IMR-90 (cell line): ENCODE measurements at regions not wholly inside any gene's neighbourhood (a gene's known extent, or its start where the extent isn't known, plus 50 kb on each side); places are given as distances from the start of the nearest gene placed in this dataset.
"Not testable (repeated sequence)": the region's sequence is repeated elsewhere in the genome, so short reads cannot be mapped to it uniquely, and the experiment has no call there.

Source experiments
- ATAC-seq: fragments of 200-7000 bp; cut with Tn5 transposase; 2 replicates; pipeline ENCODE4 v1.9.1; 2020; ENCODE audit warnings: low read depth, mild to moderate bottlenecking, moderate library complexity
- BruUV-seq: library from RNA; stranded (reverse); fragments of 400-500 nt; replicated peaks from 2 replicates; lab custom pipeline; 2021; lab: Mats Ljungman, UMichigan
- CTCF ChIA-PET: fragments of 300-600 bp; formaldehyde crosslinking; extraction: SDS; loops from one replicate; lab custom pipeline; 2021; ENCODE audit warnings: antibody characterized with exemption; lab: Yijun Ruan, JAX
- POLR2A ChIA-PET: fragments of 300-600 bp; sonication (Branson Sonifier 250); formaldehyde crosslinking; loops from one replicate; lab custom pipeline; 2022; ENCODE audit warnings: antibody characterized with exemption; ENCODE audit not compliant: unreplicated experiment; lab: Charles Lee
- DNase-seq: peaks from one replicate; pipeline ENCODE4 v3.0.0; 2013
- H2AFZ ChIP-seq: replicated peaks from 2 replicates; pipeline ENCODE3; 2013; ENCODE audit warnings: low read length, mild to moderate bottlenecking; ENCODE audit not compliant: poor library complexity
- H2AK5ac ChIP-seq: 2 replicates; pipeline ENCODE4 v1.6.1; 2013; ENCODE audit warnings: low read depth, low read length, inconsistent platforms
- H2AK9ac ChIP-seq: replicated peaks from 2 replicates; pipeline ENCODE3; 2013; ENCODE audit warnings: mild to moderate bottlenecking, low read depth, low read length, moderate library complexity; ENCODE audit not compliant: poor library complexity
- H2BK120ac ChIP-seq: 2 replicates; pipeline ENCODE4 v1.6.1; 2013; ENCODE audit warnings: low read depth, low read length, inconsistent platforms
- H2BK15ac ChIP-seq: 3 replicates; pipeline ENCODE4 v1.6.1; 2013; ENCODE audit warnings: low read depth, low read length, inconsistent platforms
- H2BK20ac ChIP-seq: 2 replicates; pipeline ENCODE4 v1.6.1; 2013; ENCODE audit warnings: low read depth, mild to moderate bottlenecking, inconsistent platforms, low read length, moderate library complexity
- H2BK5ac ChIP-seq: 2 replicates; pipeline ENCODE4 v1.6.1; 2013; ENCODE audit warnings: mild to moderate bottlenecking, low read depth, low read length, inconsistent platforms; ENCODE audit not compliant: poor library complexity, severe bottlenecking
- H3K14ac ChIP-seq: replicated peaks from 2 replicates; pipeline ENCODE4 v1.6.1; 2013; ENCODE audit warnings: low read depth, low read length, inconsistent platforms
- H3K18ac ChIP-seq: 2 replicates; pipeline ENCODE4 v1.6.1; 2013; ENCODE audit warnings: low read depth, low read length, control low read depth
- H3K23ac ChIP-seq: 2 replicates; pipeline ENCODE4 v1.6.1; 2013; ENCODE audit warnings: low read depth, low read length, inconsistent platforms
- H3K27ac ChIP-seq: 2 replicates; pipeline ENCODE4 v1.5.1; 2013; ENCODE audit warnings: mild to moderate bottlenecking, control low read depth, low read length; ENCODE audit not compliant: insufficient read depth
- H3K27me3 ChIP-seq: 2 replicates; pipeline ENCODE4 v1.6.1; 2013; ENCODE audit warnings: low read length; ENCODE audit not compliant: control insufficient read depth, insufficient read depth
- H3K36me3 ChIP-seq: 2 replicates; pipeline ENCODE4 v1.6.1; 2013; ENCODE audit warnings: low read length, mixed read lengths; ENCODE audit not compliant: control insufficient read depth, insufficient read depth
- H3K4ac ChIP-seq: 2 replicates; pipeline ENCODE4 v1.6.1; 2013; ENCODE audit warnings: low read depth, low read length, inconsistent platforms
- H3K4me1 ChIP-seq: 2 replicates; pipeline ENCODE4 v1.6.1; 2013; ENCODE audit warnings: low read length, mixed read lengths; ENCODE audit not compliant: control insufficient read depth, insufficient read depth
- H3K4me2 ChIP-seq: 2 replicates; pipeline ENCODE4 v1.6.1; 2013; ENCODE audit warnings: low read depth, mild to moderate bottlenecking, control low read depth, low read length, moderate library complexity
- H3K4me3 ChIP-seq: 2 replicates; pipeline ENCODE4 v1.5.1; 2013; ENCODE audit warnings: low read depth, mild to moderate bottlenecking, control low read depth, low read length, moderate library complexity; ENCODE audit not compliant: insufficient read depth
- H3K56ac ChIP-seq: 2 replicates; pipeline ENCODE4 v1.6.1; 2013; ENCODE audit warnings: low read length, inconsistent platforms; ENCODE audit not compliant: insufficient read depth; ENCODE audit errors: extremely low read depth
- H3K79me1 ChIP-seq, 2 experiments: 2 replicates each; pipeline ENCODE4 v1.6.1; 2013; ENCODE audit warnings: low read length in 2 of 2, inconsistent platforms in 1 of 2, low read depth in 1 of 2
- H3K9ac ChIP-seq: 2 replicates; pipeline ENCODE4 v1.6.1; 2013; ENCODE audit warnings: low read depth, low read length, control low read depth
- H3K9me1 ChIP-seq: 2 replicates; pipeline ENCODE4 v1.6.1; 2013; ENCODE audit warnings: low read length, inconsistent platforms; ENCODE audit not compliant: insufficient read depth
- H3K9me3 ChIP-seq: 2 replicates; pipeline ENCODE4 v1.6.1; 2013; ENCODE audit warnings: low read length; ENCODE audit not compliant: control insufficient read depth, insufficient read depth
- H4K20me1 ChIP-seq: 2 replicates; pipeline ENCODE4 v1.6.1; 2013; ENCODE audit warnings: low read length, inconsistent platforms; ENCODE audit not compliant: insufficient read depth
- H4K5ac ChIP-seq: 2 replicates; pipeline ENCODE4 v1.6.1; 2013; ENCODE audit warnings: mild to moderate bottlenecking, low read depth, low read length, control low read depth
- H4K8ac ChIP-seq, 2 experiments: 2 replicates each; pipeline ENCODE4 v1.6.1; 2013; ENCODE audit warnings: low read depth in 2 of 2, low read length in 2 of 2, control low read depth in 1 of 2, inconsistent platforms in 1 of 2
- H4K91ac ChIP-seq: 2 replicates; pipeline ENCODE4 v1.6.1; 2013; ENCODE audit warnings: low read depth, low read length, inconsistent platforms; ENCODE audit not compliant: insufficient read depth
- WGBS, 2 experiments: methylation state at CpG; one replicate each; pipeline versions ENCODE4 v1.1.5 to v1.1.7; 2013; ENCODE audit warnings: missing lambda C conversion rate in 2 of 2; ENCODE audit not compliant: insufficient read length in 1 of 2; ENCODE audit errors: extremely low coverage in 2 of 2; 5-methylcytosine and 5-hydroxymethylcytosine counted together
- dilution Hi-C: fragments of 300-500 bp; cut with HindIII; formaldehyde crosslinking; loops from one replicate; pipeline ENCODE4 v1.14.3; 2018; ENCODE audit warnings: low sequenced_read_pairs; ENCODE audit not compliant: unreplicated experiment
- in situ Hi-C: fragments of 300-500 bp; cut with MboI; formaldehyde crosslinking; loops from 3 replicates; pipeline ENCODE4 v1.14.3; 2019; ENCODE audit warnings: low sequenced_read_pairs, inconsistent platforms, mixed read lengths
- intact Hi-C: fragments of 100-400 bp; cut with micrococcal nuclease; formaldehyde crosslinking; loops from 2 replicates; pipeline ENCODE4 v1.10.0; 2022

DNA sequence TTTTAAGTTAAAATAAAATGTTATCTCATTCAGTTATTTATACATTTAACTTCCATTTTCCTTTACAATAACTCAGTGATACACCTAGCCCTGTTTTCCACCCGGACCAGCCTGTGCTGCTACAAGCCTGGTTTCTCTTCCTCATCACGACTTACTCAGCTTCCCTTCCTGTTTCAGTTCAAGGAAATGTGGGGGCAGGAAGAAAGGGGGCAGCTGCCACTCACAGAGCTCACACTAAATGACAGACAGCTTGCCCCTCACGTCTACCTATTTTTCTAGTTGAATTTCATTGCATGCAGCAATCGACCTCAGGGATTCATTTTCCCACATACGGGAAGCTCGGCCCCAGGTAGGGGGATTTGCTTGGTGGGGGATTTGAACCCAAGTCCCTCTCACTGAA is 442.6 kb downstream of the TMEM121 start:
- CTCF ChIA-PET, H3K56ac ChIP-seq, H3K18ac ChIP-seq, intact Hi-C loops, H2AK5ac ChIP-seq, DNase-seq, POLR2A ChIA-PET, H2BK120ac ChIP-seq, BruUV-seq, H3K79me1 ChIP-seq, dilution Hi-C loops, ATAC-seq, H3K27ac ChIP-seq, in situ Hi-C loops, H3K4me3 ChIP-seq, H2BK20ac ChIP-seq, H3K27me3 ChIP-seq, H3K4me2 ChIP-seq, H4K91ac ChIP-seq, H4K8ac ChIP-seq, H3K36me3 ChIP-seq, H2BK15ac ChIP-seq, H3K9me1 ChIP-seq, H3K14ac ChIP-seq, H2AK9ac ChIP-seq, H3K4ac ChIP-seq, H2AFZ ChIP-seq, H4K5ac ChIP-seq, H3K4me1 ChIP-seq, H3K9ac ChIP-seq, H2BK5ac ChIP-seq, H3K23ac ChIP-seq, H4K20me1 ChIP-seq: not testable (repeated sequence)
- no CpG with 5 or more reads among the region's 6 CpGs for WGBS, 2 experiments
- peaks cover 31% of the 10 kb centered on the region for H3K9me3 ChIP-seq

GRCh38 chr14:105970821-105971220 is 444.4 kb downstream of the TMEM121 start:
- H2AFZ ChIP-seq, H3K4me2 ChIP-seq, H3K9ac ChIP-seq, H2AK5ac ChIP-seq, DNase-seq, H2AK9ac ChIP-seq, H2BK5ac ChIP-seq, H3K79me1 ChIP-seq, H4K8ac ChIP-seq, H2BK20ac ChIP-seq, H3K27ac ChIP-seq, H3K23ac ChIP-seq, H4K5ac ChIP-seq, H3K4me1 ChIP-seq, BruUV-seq, H3K27me3 ChIP-seq, in situ Hi-C loops, dilution Hi-C loops, H3K18ac ChIP-seq, intact Hi-C loops, H2BK15ac ChIP-seq, H4K20me1 ChIP-seq, H2BK120ac ChIP-seq, H3K4me3 ChIP-seq, H3K14ac ChIP-seq, H3K36me3 ChIP-seq, H3K4ac ChIP-seq, POLR2A ChIA-PET, ATAC-seq, H4K91ac ChIP-seq, CTCF ChIA-PET, H3K9me1 ChIP-seq, H3K56ac ChIP-seq: not testable (repeated sequence)
- WGBS, 2 experiments = no CpG with 5 or more reads among the region's 8 CpGs
- H3K9me3 ChIP-seq = peaks cover 35% of the 10 kb centered on the region
